ENCODE measurements at regions not wholly inside any gene's neighbourhood (a gene's known extent, or its start where the extent isn't known, plus 50 kb on each side); places are given as distances from the start of the nearest gene placed in this dataset.
A peak's percentile ranks its signal among the peaks of the same experiment; 100 is the strongest.

DNA sequence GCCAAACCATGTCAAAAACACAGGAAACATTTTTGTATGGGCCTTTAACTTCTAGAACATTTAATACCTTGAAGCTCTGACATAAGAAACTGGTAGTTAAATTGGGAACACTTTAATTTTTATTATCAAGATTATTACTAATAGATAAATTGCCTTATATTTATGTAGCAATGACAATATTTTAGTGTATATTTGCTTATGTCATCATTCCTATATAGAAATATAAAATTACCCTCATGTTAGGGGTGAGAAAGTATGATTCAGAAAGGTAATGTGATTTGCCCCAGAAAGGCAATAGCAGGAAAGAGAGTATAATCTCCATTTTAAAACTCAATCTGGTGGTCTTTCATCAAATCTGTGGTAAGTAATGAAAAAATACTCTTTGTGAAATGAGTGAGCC lies 147.4 kb downstream of the IL15 start:
- TF ChIP-seq, protein P1, sequence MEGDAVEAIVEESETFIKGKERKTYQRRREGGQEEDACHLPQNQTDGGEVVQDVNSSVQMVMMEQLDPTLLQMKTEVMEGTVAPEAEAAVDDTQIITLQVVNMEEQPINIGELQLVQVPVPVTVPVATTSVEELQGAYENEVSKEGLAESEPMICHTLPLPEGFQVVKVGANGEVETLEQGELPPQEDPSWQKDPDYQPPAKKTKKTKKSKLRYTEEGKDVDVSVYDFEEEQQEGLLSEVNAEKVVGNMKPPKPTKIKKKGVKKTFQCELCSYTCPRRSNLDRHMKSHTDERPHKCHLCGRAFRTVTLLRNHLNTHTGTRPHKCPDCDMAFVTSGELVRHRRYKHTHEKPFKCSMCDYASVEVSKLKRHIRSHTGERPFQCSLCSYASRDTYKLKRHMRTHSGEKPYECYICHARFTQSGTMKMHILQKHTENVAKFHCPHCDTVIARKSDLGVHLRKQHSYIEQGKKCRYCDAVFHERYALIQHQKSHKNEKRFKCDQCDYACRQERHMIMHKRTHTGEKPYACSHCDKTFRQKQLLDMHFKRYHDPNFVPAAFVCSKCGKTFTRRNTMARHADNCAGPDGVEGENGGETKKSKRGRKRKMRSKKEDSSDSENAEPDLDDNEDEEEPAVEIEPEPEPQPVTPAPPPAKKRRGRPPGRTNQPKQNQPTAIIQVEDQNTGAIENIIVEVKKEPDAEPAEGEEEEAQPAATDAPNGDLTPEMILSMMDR (conservative IDR thresholded peaks at IDR 0.05; ENCODE audit: control insufficient read depth, insufficient read depth, low read depth, low read length): no peak
- no peak for DNase-seq (ENCODE audit: low read depth)
- no peak overlapping the region for H3K4me3 ChIP-seq (ENCODE audit: control insufficient read depth, low read depth, low read length)

DNA sequence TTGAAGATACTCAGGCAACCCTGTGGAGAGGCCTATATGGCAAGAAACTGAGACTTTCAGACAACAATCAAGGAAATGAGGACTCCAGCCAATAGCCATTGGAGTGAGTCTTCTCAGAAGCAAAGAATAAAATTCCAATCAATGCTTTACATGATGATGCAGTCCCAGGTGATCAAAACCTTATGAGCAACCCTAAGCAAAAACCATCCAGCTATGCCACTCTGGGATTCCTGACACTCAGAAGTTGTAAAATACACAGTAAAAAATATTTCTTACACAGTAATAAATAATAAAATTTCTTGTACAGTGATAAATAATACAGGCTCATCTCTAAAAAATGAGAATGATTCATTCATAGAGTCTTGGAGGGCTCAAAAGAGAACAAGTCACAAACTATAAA lies 150.6 kb downstream of the IL15 start:
- no peak for DNase-seq (ENCODE audit: low read depth)
- H3K4me3 ChIP-seq (ENCODE audit: control insufficient read depth, low read depth, low read length): no peak overlapping the region
- TF ChIP-seq, protein P1 (conservative IDR thresholded peaks at IDR 0.05; ENCODE audit: control insufficient read depth, insufficient read depth, low read depth, low read length): no peak

DNA sequence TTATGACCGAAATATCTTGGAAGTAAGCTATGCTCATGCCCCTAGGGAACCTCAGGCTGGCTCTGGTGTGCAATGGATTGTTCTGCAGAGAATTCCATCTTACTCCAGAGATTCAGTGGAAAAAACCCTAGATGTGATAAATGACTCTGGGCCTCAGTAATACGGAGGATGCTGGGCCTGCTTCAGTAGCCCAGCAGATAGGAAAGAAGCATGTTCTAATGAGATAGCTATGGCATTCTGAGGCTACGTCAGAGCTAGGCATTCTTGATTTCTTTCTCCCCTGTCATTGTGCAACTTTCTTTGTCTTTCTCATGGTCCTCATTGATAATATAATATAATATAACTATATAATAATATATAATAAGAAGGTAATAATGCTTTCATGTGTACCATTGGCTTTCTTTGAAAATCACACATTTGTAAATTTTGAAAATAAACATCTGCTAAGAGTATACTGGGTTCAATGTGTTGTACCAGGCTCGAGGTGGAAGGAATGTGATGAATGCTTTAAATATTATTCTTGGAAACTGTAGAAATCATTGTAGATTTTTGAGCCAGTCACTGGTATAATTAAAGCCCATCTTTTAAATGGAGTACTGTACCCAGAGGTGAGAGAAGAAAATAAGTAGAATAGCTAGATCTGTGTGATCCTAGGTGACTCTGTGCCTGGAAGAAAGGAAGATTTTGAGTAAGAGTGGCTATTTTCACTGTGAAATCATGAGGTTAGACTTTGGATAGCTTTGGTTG lies 152.0 kb downstream of the IL15 start:
- H3K4me3 ChIP-seq (ENCODE audit: control insufficient read depth, low read depth, low read length): no peak overlapping the region
- no peak for DNase-seq (ENCODE audit: low read depth)
- TF ChIP-seq, protein P1 (conservative IDR thresholded peaks at IDR 0.05; ENCODE audit: control insufficient read depth, insufficient read depth, low read depth, low read length): no peak

DNA sequence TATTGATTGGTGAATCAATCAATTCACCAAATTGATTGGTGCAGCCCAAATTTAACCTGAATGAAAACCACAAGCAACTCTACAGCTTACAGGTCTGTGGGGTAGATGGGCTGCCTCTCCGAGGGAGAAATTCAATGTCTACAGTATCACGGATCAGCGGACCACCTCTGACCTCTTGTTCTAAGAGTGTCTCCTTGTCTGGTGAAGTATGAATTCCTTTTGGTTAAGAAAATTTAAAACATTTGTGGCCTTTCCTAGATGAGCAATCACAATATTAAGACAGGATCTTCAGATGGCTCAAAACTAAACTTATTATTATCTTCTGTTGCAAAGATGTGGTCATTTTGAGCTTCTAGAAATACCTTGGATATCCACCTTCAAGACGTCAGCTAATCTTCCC lies 153.3 kb downstream of the IL15 start:
- no peak for DNase-seq (ENCODE audit: low read depth)
- TF ChIP-seq, protein P1 (conservative IDR thresholded peaks at IDR 0.05; ENCODE audit: control insufficient read depth, insufficient read depth, low read depth, low read length): no peak
- no peak overlapping the region for H3K4me3 ChIP-seq (ENCODE audit: control insufficient read depth, low read depth, low read length)

DNA sequence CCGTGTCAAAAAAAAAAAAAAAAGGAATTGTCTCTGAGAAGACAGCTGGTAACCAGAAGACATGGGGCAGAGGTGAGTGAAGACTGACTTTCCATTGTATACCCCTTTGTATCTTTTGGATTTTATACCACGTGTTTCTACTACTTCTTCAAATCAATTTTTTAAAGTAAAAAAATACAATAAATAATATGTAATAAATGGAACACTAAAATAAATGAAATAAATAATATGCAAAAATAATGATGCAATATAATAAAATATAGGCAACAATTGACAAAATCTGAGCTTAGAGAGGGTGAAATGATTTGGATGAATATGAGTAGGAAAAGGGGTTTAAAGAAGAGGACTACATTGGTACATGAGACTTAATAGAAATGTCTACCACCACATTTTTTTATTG lies 155.8 kb downstream of the IL15 start:
- TF ChIP-seq, protein P1 (conservative IDR thresholded peaks at IDR 0.05; ENCODE audit: control insufficient read depth, insufficient read depth, low read depth, low read length): no peak
- no peak overlapping the region for H3K4me3 ChIP-seq (ENCODE audit: control insufficient read depth, low read depth, low read length)
- no peak for DNase-seq (ENCODE audit: low read depth)

DNA sequence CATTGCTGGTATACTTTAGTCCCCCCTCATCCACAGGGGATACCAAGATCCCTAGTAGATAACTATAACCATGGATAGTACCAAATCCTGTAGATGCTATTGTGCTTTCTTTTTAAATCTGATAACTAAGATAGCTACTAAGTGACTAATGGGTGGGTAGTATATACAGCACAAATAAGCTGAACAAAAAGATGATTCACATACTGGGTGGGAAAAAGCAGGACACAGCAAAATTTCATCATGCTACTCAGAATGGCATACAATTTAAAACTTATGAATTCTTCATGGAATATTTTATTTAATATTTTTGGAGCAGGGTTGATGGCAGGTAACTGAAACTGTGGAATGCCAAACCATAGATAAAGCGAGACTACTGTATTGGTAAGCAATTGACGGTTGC lies 161.6 kb downstream of the IL15 start:
- TF ChIP-seq, protein P1 (conservative IDR thresholded peaks at IDR 0.05; ENCODE audit: control insufficient read depth, insufficient read depth, low read depth, low read length): no peak
- no peak overlapping the region for H3K4me3 ChIP-seq (ENCODE audit: control insufficient read depth, low read depth, low read length)
- DNase-seq (ENCODE audit: low read depth): peak; percentile 23

All from fibroblast of mammary gland (primary cell).